ENCODE measurements at regions not wholly inside any gene's neighbourhood (a gene's known extent, or its start where the extent isn't known, plus 50 kb on each side); places are given as distances from the start of the nearest gene placed in this dataset.

DNA sequence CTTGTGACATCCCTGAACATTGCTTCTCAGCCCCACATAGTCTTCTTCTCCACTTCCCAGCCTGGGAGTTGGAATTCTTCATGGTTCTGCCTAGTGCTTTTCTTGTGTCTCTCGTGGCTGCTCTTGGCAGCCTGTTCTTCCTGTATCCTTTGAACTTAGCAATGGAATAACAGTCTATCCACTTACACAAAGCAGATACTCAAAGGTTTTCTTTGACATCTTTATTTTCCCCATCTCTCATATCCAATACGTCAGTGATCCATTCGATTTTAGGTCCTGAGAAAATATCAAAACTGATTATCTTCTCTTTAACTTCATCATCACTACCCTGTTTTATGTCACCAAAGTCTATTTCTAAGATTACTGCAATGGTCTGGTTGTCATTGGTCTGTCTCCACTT, 1091.2 kb upstream of the PIK3C3 start:
- no peak for DNase-seq

DNA sequence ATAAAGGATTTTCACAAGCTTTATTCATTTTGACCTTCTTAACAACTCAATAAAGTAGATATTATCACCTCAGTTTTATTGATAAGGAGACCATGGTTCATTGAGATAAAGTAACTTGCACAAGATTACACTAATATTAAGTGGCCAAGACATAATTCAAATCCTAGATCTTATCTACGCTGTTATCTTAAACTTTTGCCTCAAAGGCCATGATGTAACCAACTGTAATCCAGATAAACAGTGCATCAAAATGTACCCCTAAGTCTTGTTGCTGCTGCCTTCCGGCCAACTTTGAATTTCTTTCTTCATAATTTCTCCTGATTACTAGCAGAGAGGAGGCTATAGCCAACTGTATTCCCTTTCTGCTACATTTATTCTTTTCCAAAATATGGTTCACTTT, 1094.8 kb upstream of the PIK3C3 start:
- DNase-seq: no peak

DNA sequence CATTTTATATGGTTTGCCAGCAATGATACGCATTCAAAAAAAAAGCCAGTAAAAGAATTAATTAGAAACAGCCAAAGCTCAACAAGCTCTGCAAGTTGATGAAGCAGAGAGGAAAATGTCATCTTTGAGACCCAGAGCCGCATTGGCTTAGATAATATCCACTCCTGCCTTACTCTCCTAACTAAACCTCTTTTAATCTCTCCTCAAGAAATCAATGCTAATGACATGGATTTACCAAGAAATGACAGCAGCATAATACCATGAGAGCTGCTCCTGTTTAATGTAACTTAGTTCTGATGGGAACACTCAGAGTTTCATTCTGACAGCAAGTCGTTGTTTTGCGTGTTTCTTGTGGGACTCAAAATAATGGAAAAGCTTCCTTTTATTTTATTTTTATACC, 1099.4 kb upstream of the PIK3C3 start:
- DNase-seq: no peak

DNA sequence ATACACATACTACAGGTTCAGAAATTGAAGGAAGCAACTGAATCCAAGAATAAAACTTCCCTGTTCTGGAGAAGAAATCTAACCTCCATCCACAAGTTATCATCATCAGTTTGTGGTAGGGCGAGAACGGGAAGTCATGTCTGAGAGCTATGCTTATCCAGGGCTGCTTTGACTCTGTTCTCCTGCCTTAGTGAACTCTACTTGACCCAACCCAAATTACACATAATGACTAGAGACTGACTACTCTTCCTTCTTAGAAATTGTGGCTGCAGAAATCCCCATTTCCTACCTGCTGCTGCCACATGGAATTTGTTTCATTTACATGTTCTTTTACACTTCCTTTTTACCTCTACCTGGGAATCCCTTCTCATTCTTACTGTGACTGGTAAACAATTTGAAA, 1102.6 kb upstream of the PIK3C3 start:
- no peak for DNase-seq

DNA sequence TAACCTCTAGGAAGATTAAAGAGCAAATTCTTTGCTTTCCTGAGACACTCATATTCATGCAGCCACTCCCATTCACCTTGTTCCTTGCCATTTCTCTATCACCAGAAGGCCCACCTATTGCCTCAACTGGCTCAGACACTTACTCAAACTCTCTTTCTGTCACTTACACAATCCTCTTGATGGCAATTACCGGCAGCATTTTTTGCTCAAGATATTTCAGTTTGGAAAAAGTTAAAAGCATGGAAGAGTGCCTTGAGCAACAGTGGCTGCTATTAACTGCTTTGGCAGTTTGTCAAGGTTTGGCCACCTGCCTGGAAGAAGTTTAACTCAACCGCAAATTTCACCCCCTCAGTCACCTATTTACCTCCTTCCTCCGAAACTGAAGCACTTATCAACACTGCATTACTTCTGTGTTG, 1104.0 kb upstream of the PIK3C3 start:
- DNase-seq: no peak

DNA sequence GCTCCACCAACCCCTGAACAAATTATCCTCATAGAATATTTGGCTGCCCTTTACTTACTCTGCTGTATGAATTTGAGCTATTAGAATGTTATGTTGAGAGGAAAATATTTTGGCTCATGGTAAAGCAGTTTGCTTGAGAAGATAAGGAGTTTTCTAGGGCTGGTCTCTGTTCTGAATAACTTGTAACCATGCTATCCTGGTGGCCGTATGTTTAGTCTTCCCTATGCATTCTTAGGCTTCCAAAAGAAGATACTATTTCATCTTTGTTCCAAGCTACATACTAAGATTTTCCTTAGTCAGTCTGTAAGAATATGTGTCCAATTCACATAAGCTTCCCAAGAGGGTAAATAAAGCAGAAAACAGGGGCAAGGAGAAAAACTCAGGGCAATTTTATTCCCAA, 1105.1 kb upstream of the PIK3C3 start:
- no peak for DNase-seq

DNA sequence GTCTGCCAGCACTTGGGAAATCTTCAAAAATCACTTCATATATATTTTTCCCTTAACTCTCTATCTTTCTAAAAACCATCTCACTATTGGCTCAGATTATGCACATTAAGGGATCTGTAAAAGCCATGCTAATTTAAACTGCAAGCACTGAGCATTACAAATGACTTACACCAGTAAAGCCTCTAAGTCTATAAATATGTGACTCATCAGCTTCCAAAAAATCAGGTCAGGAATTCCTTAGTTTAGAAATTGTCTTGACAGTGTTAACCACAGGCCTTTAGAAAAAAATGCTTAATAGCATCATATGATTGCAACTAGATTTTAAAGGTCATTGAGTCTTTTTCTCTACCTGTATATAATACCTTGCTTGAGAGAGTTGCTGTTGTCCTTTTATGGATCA, 1113.6 kb upstream of the PIK3C3 start:
- DNase-seq: no peak

DNA sequence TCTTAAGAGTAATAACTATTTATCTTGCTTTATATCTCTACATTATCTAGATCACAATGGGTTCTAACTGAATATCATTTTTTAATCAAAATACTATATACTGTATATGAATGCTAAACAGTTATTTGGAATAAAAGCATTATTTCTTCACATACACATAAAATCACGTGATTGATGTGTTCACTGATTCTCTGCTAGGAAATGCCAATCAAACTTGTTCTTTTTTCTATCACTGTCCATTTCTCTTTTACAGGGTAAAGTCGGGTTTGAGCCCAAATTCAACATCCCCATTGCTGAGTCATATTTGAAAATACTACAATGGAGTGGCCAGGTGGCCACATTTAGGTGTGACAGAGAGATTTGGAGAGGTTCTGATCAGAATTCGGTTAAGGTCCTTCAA, 1114.0 kb upstream of the PIK3C3 start:
- DNase-seq: no peak

DNA sequence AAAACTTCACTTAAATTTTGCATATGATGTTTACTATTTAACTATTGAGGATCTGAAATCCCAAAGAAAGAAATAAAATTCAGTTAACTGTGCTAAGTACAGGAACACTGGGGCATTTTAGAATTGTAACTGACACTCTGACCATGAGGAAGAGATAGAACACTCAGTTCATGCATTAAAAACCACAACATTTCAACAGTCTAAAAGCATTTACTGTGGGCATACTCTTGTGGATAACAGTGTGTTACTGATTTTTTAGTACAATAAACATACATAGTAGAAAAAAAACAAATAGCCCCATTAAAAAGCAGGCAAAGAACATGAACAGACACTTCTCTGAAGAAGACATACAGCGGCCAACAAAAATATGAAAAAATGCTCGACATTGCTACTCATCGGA, 1122.7 kb upstream of the PIK3C3 start:
- no peak for DNase-seq

DNA sequence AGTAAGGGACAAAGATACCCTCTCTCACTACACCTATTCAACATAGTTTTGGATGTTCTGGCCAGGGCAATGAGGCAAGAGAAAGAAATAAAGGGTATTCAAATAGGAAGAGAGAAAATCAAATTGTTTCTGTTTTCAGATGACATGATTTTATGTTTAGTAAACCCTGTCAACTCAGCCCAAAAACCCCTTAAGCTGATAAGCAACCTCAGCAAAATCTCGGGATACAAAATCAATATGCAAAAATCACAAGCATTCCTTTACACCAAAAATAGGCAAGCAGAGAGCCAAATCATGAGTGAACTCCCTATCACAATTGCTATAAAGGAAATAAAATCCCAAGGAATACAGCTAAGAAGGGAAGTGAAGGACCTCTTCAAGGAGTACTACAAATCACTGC, 1130.7 kb upstream of the PIK3C3 start:
- no peak for DNase-seq

DNA sequence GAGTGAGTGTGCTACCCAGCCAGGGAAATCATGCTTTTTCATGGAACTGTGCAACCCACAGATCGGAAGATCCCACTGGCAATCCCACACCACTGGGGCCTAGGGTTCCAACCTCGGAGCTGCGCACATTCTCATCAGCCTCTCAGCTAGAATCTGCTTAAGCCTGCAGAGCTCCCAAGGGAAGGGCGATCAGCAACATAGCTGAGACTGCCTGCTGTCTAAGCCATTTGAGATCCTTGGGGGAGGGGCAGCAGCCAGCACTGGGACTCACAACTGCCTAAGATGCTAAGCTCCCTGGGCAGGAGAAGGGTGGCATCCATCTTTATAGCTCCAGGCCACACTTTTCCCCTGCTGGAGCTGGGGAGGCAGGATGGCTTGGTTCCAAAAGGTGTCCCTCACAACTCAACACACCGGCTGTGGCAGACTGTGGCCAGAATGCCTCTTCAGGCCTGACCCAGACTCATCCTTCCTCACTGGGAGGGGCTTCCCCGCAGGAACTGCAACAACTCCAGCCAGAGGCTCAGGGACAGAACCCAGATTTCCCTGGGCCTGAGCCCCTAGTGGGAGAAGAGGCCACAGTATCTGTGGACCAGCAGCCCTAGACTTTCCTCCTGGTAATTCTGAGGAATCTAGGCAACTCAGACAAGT, 1133.3 kb upstream of the PIK3C3 start:
- no peak for DNase-seq

DNA sequence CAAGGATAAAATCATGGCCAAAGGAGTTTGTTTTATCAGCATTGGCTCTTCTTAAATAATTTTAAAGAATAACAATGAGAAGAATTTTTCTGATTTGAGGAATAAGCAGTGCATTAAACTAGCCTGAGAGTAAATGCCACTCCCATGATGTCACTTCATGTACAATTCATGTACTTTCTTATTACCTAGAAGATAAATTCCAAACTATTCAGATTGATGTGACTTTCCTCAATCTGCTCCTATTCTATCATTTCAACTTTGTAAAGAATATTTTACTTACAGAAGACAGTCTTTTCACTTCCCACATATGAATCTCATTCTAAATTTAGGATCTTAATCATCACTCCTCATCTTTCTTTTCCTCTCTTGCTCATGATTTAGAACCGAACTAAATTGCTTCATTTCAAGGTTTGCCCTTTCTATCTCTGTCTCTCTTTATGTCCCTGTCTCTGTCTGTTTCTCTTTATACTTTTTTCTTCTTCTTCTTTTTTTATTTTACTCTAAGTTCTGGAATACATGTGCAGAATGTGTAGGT, 1142.0 kb upstream of the PIK3C3 start:
- no peak for DNase-seq

DNA sequence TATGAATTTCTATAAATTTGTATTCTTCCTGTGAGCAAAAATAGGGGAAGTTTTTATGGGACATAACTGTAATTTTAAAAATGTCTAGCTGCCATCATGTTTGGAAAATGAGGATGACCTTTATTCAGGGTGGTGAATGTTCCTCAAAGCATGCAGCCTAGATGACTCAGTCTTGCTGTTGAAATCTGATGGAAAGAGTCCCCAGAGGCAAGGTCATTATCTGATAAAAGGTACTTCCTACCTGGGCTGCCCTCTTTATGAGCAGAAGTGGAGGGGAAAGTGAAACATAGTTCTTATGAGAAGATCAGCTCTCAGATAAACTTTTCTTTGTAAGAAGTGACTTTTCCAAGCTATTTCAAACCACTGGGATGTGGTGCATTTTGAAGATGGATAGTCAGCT, 1144.7 kb upstream of the PIK3C3 start:
- no peak for DNase-seq

DNA sequence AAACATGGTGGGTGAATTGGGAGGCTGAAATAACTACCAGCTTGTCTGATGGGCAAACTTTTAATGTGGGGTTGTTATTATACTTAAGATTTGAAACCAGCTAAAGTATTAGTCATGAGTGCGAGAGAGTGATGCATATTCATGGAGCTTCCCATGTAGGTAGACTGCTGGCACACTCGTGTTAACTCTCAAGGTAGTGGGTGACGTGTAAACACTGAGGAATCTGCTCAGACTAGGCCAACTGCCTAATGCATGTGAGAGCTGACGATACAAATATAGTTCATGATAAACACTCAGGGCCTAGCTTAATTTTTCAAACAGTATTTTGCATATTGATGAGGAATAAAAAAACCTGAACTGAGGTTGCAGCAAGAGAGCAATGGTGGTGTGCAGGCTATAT, 1165.7 kb upstream of the PIK3C3 start:
- no peak for DNase-seq

DNA sequence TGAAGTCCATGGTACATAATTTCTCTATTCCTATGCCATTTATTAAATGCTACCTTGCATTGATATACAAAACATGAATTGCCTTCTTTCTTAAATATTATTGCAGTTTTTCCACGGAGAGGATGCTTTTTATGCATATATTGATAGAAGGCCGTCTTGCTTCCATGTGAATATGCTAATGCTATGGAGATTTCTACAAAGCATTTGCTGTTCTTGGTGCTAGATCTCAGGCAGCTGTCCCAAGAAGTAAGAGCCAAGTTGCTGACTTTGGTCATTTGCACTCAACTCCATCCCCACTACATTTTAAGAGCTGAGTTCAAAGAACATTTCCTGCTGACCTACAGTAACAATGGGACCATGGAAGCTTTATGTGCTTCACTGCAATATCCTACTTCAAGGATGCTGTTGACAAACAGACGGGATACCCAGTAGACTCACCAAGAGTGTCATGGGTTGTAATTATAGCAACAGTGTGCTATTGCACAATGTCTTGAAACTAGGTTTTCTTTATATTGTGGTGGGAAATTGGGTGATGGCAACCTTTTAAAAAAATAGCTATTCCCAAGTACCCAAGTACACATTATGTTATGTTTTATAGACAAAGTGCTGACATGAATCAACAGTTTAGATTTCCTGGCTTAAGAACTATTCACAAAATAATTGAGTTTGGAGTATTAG, 1172.4 kb upstream of the PIK3C3 start:
- no peak for DNase-seq

DNA sequence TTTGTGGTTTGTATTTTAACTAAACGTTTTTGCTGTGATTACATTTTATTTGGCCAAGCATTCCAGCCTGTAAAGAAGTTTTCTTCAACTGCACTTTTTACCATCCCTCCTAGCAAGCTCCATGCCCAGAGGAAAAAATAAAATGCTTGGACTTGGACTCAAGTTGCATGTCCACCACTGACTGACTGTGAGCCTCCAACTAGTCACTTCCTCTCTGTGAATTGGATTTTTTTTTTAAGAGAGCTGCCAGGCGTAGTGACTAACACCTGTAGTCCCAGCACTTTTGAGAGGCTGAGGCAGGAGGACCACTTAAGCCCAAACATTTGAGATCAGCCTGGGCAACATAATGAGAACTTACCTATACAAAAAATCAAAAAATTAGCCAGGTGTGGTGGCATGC, 1185.2 kb upstream of the PIK3C3 start:
- no peak for DNase-seq

DNA sequence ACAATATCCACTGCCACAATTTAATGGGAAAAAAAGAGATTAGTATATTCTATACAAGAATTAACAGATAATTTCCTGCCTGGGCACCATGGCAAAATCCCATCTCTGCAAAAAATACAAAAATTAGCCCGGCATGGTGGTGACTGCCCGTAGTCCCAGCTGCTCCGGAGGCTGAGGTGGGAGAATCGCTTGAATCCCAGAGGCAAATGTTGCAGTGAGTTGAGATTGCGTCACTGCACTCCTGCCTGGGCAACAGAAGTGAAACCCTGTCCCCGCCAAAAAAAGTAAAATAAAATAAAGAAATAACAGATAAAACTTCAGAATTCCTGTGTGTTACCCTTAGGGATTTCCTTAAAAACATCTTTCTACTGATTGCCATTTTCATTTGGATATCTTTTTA, 1194.8 kb upstream of the PIK3C3 start:
- no peak for DNase-seq

DNA sequence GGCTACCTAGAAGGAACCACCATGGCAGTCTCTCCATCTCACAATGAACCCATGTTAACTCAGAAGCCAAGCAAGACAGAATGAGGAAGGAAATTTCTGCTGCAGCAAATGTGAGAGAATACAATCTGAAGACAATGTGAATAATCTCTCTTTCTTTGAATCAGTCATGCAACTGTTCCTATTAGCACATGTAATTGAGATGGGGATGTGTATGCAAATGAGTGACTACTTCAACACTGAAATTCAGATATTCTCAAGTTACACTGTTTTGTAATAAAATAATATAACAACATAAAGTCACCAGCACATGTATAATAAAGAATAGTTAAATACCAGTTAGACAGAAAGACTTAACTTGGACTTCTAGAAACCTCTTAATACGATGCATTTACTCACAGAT, 1200.6 kb upstream of the PIK3C3 start:
- no peak for DNase-seq

DNA sequence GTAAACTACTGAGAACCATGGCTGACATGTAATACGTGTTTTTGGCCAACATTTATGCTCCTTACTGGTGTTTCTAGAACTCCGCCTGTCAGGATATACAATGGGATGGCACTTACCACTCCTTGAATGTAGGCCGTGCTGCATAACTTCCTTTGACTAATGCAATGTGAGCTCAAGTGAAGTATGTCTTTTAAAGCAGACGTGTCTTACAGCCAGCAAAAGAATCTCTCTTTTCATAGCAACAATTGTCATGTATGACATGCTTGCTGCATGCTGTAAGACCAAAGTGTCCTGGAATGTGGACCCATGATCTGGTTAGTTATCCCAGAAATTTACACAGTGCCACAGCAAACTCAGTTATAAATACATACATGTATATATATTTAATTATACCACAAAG, 1202.7 kb upstream of the PIK3C3 start:
- no peak for DNase-seq

DNA sequence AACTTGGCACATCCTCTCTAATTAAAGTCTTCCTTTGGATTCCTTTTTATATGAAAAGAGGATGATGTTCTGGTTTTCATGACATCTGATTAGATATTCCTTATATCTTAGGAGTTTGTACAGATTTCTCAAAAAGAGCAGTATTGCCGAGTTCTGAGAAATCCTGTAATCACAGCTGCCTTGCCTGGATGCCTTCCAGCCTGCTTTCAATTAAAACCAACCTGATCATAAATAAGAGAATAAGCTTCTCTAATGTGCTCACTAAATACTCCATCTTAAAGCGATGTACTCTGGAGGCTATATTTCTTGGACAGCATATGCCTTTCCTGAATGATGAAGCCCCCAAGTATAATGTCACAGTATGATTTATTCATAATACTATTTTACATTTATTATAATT, 1203.8 kb upstream of the PIK3C3 start:
- DNase-seq: no peak

DNA sequence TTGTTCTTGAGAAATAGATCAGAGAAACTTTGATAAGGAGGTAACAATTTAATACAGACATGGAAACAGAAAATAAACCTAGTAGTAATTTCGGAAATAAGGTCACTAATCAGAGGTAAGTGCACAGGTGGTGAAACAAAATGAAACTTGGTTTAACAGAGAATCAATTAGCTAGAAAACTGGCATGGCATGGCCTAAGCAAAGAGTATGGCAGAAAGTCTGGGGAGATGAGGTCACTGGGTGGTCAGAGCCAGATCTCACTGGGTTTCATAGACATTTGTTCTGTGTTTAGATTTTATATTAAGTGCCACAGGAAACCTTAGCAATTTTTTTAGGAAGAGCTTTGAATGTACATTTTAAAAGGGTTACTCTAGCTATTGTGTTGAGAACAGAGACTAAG, 1216.0 kb upstream of the PIK3C3 start:
- no peak for DNase-seq

DNA sequence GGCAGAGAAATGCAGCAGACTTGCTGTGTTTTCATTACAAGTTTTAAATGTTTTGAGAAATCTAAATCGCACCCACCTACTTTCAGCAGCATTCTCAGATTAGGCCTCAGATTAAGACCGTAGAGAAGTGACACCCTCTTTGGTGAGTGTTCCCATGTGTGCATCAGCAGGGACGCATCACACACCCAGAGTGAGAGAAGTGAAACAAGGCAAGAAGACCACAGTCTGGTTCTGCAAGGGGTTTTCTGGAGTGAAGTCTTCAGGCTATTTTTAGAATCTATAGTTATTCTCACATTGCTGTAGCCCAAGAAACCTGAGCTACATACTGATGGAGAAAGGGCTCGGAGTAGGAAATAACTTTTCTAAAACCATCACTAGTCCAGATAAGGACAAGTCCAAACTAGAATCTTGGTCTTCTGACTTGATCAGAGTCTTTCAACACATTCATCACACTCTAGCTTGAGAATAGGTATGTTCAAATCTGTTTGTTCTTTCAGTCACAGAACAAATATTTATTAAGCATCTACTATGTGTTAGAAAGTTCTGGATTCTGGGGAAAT, 1216.6 kb upstream of the PIK3C3 start:
- DNase-seq: no peak

DNA sequence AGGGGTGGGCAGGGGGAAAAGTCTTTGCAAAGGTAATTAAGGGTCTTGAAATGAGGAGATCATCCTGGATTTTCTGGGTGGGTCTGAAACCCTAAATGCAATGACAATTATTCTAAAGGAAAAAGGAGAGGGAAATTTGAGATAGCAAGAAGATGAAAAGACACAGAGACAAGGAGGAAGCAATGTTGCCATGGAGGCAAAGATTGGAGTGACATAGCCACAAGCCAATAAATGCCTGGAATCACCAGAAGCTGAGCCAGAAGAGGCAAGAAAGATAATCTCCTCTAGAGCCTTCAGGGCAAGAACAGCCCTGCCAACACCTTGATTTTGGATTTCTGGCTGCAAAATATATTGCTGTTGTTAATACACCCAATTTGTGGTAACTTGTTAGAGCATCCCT, 1246.3 kb upstream of the PIK3C3 start:
- no peak for DNase-seq

DNA sequence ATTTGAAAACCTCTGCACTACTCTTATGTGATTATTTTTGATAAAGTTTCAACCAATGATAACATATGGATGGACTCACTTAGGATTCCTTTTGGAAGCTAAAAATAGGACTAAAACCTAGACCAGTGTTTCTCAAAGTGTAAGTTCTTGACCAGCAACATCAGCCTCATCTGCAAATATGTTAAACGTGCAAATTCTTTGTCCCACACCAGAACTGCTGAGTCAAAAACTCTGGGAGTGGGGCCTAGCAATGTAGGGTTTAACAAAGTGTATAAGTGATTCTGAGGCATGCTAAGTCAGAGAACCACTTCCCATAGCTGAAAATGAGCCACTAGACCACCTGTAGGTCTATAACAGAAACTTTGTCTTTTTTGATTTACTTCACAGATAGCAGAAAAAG, 1247.2 kb upstream of the PIK3C3 start:
- no peak for DNase-seq

DNA sequence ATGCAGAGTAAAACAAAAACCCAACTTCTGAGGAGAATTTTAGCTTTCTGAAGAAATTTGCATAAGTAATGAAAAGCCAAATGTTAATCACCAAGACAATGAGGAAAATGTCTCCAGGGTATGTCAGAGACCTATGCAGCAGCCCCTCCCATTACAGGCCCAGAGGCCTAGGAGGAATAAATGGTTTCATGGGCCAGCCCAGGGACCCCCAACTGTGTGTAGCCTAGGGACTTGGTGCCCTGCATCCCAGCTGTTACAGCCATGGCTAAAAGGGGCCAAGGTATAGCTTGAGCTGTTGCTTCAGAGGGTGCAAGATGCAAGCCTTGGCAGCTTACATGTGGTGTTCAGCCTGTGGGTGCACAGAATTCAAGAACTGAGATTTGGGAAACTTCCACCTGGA, 1256.9 kb upstream of the PIK3C3 start:
- DNase-seq: no peak

Measured in GDM1 (cell line).